H1 (cell line): ENCODE measurements at regions not wholly inside any gene's neighbourhood (a gene's known extent, or its start where the extent isn't known, plus 50 kb on each side); places are given as distances from the start of the nearest gene placed in this dataset.

ENCODE experiments used
- CHD2 ChIP-seq: IDR thresholded peaks from 2 replicates; pipeline ENCODE4 v1.6.1; 2012; ENCODE audit warnings: low read length, improper control_type of control experiment
- EP300 ChIP-seq, 2 experiments: IDR thresholded peaks; 1 replicate in 1 of 2; 2 replicates in 1 of 2; pipeline ENCODE4 v1.6.1; 2011 to 2012; ENCODE audit warnings: low read depth in 2 of 2, low read length in 2 of 2, mild to moderate bottlenecking in 2 of 2, borderline replicate concordance in 1 of 2, inconsistent platforms in 1 of 2, moderate library complexity in 1 of 2
- HDAC6 ChIP-seq: IDR thresholded peaks from one replicate; pipeline ENCODE4 v1.7.1; 2012; ENCODE audit warnings: low read depth, mild to moderate bottlenecking, inconsistent platforms, low read length, moderate library complexity
- JUN ChIP-seq: IDR thresholded peaks from 2 replicates; pipeline ENCODE4 v1.6.1; 2011; ENCODE audit warnings: low read depth, mild to moderate bottlenecking, improper control_type of control experiment, low read length
- POLR2A ChIP-seq, 2 experiments: IDR thresholded peaks; 1 replicate in 1 of 2; 2 replicates in 1 of 2; pipeline ENCODE4 v1.6.1; 2011; ENCODE audit warnings: low read depth in 2 of 2, low read length in 2 of 2, mild to moderate bottlenecking in 2 of 2; ENCODE audit errors: control extremely low read depth in 1 of 2
- RXRA ChIP-seq: IDR thresholded peaks from 2 replicates; pipeline ENCODE4 v1.6.1; 2011; ENCODE audit warnings: low read depth, mild to moderate bottlenecking, low read length, moderate library complexity; ENCODE audit not compliant: insufficient read depth
- SRF ChIP-seq: IDR thresholded peaks from 2 replicates; pipeline ENCODE4 v1.6.1; 2011; ENCODE audit warnings: mild to moderate bottlenecking, low read depth, low read length, moderate library complexity
- TAF1 ChIP-seq: IDR thresholded peaks from 2 replicates; pipeline ENCODE4 v1.6.1; 2011; ENCODE audit warnings: mild to moderate bottlenecking, low read depth, low read length
- YY1 ChIP-seq: IDR thresholded peaks from 2 replicates; pipeline ENCODE4 v1.6.1; 2011; ENCODE audit warnings: low read depth, mild to moderate bottlenecking, low read length
- TF ChIP-seq, protein P1 (sequence below): IDR thresholded peaks from 2 replicates; pipeline ENCODE4 v1.6.1; 2012; ENCODE audit warnings: inconsistent platforms
- TF ChIP-seq, protein P2 (sequence below), 3 experiments: IDR thresholded peaks; 1 replicate in 2 of 3; 2 replicates in 1 of 3; pipeline versions ENCODE4 v1.5.1 to v1.6.1; 2011; ENCODE audit warnings: low read length in 3 of 3, mild to moderate bottlenecking in 3 of 3, inconsistent platforms in 2 of 3, low read depth in 1 of 3, moderate library complexity in 1 of 3; ENCODE audit not compliant: insufficient read depth in 1 of 3; ENCODE audit errors: control extremely low read depth in 1 of 3
- TF ChIP-seq, protein P3 (sequence below): IDR thresholded peaks from 2 replicates; pipeline ENCODE4 v1.6.1; 2012; ENCODE audit warnings: low read length, inconsistent platforms

DNA sequence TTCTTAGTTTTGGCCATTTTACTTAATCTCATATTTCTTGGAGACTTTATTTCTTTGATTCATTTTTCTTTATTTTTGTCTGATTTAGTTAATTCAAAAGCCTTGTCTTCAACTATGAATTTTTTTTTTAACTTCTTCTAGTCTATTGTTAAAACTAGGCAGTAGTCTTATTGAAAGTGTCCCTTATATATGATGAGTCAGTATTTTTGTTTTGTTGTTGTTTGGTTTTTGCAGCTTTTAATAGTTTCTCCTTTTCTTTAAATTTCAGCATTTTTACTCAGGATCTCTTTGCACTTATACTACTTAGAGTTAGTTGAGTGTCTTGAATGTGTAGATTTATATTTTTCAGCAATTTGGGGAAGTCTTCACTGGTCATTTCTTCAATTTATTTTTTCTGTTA lies 758.5 kb upstream of the CDH8 start:
- TF ChIP-seq, protein P1, sequence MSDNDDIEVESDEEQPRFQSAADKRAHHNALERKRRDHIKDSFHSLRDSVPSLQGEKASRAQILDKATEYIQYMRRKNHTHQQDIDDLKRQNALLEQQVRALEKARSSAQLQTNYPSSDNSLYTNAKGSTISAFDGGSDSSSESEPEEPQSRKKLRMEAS: no peak
- TF ChIP-seq, protein P2, sequence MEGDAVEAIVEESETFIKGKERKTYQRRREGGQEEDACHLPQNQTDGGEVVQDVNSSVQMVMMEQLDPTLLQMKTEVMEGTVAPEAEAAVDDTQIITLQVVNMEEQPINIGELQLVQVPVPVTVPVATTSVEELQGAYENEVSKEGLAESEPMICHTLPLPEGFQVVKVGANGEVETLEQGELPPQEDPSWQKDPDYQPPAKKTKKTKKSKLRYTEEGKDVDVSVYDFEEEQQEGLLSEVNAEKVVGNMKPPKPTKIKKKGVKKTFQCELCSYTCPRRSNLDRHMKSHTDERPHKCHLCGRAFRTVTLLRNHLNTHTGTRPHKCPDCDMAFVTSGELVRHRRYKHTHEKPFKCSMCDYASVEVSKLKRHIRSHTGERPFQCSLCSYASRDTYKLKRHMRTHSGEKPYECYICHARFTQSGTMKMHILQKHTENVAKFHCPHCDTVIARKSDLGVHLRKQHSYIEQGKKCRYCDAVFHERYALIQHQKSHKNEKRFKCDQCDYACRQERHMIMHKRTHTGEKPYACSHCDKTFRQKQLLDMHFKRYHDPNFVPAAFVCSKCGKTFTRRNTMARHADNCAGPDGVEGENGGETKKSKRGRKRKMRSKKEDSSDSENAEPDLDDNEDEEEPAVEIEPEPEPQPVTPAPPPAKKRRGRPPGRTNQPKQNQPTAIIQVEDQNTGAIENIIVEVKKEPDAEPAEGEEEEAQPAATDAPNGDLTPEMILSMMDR (IDR thresholded peaks at IDR 0.05; ENCODE audit: control extremely low read depth in 1 of 3, insufficient read depth in 1 of 3, low read depth in 1 of 3, low read length in 3 of 3): no peak
- TF ChIP-seq POLR2A (IDR thresholded peaks at IDR 0.05; ENCODE audit: control extremely low read depth in 1 of 2, low read depth in 2 of 2, low read length in 2 of 2) (no peak), CHD2 (no peak), RXRA (no peak), EP300 (IDR thresholded peaks at IDR 0.05; ENCODE audit: borderline replicate concordance in 1 of 2, low read depth in 2 of 2, low read length in 2 of 2) (no peak), SRF (no peak), TAF1 (no peak), HDAC6 (no peak), YY1 (no peak), JUN (no peak)
- TF ChIP-seq, protein P3, sequence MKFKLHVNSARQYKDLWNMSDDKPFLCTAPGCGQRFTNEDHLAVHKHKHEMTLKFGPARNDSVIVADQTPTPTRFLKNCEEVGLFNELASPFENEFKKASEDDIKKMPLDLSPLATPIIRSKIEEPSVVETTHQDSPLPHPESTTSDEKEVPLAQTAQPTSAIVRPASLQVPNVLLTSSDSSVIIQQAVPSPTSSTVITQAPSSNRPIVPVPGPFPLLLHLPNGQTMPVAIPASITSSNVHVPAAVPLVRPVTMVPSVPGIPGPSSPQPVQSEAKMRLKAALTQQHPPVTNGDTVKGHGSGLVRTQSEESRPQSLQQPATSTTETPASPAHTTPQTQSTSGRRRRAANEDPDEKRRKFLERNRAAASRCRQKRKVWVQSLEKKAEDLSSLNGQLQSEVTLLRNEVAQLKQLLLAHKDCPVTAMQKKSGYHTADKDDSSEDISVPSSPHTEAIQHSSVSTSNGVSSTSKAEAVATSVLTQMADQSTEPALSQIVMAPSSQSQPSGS: no peak
